GM12875 (cell line): ENCODE measurements at regions not wholly inside any gene's neighbourhood (a gene's known extent, or its start where the extent isn't known, plus 50 kb on each side); places are given as distances from the start of the nearest gene placed in this dataset.

Experiments used
- H3K4me3 ChIP-seq: one replicate; pipeline ENCODE4 v1.5.1; 2011; ENCODE audit warnings: low read depth, low read length, control low read depth
- CTCF ChIP-seq: IDR thresholded peaks from 2 replicates; pipeline ENCODE4 v1.5.1; 2011; ENCODE audit warnings: low read depth, mild to moderate bottlenecking, control low read depth, inconsistent platforms, low read length, moderate library complexity, borderline replicate concordance; ENCODE audit not compliant: insufficient read depth

GRCh38 chr14:96951511-96951910, 154.3 kb downstream of the VRK1 start:
- H3K4me3 ChIP-seq = no peak overlapping the region
- TF ChIP-seq CTCF = no peak

GRCh38 chr14:96953087-96953874, 156.1 kb downstream of the VRK1 start:
- no peak overlapping the region for H3K4me3 ChIP-seq
- TF ChIP-seq CTCF = no peak

GRCh38 chr14:96953875-96954185, 156.6 kb downstream of the VRK1 start:
- no peak for TF ChIP-seq CTCF
- H3K4me3 ChIP-seq = no peak overlapping the region

- TF ChIP-seq CTCF = no peak
- no peak overlapping the region for H3K4me3 ChIP-seq
Measured at GRCh38 chr14:96956464-96957239, 159.5 kb downstream of the VRK1 start.

GRCh38 chr14:96958057-96958456, 160.9 kb downstream of the VRK1 start:
- TF ChIP-seq CTCF = no peak
- no peak overlapping the region for H3K4me3 ChIP-seq

GRCh38 chr14:96959992-96960391, 162.8 kb downstream of the VRK1 start:
- TF ChIP-seq CTCF = no peak
- no peak overlapping the region for H3K4me3 ChIP-seq
